Heart right ventricle (tissue), 16 donors: ENCODE measurements at regions not wholly inside any gene's neighbourhood (a gene's known extent, or its start where the extent isn't known, plus 50 kb on each side); places are given as distances from the start of the nearest gene placed in this dataset.

Experiments used
- ATAC-seq, 8 donors: fragments of 200-7000 bp; cut with Tn5 transposase; one replicate each; pipeline ENCODE4 v1.9.1; 2020; ENCODE audit warnings: mild to moderate bottlenecking in 8 of 8, moderate library complexity in 8 of 8, moderate number of reproducible peaks in 1 of 8
- DNase-seq, 2 donors: peaks; one replicate each; pipeline ENCODE4 v3.0.0-alpha.2; 2020
- H3K27ac ChIP-seq, 10 donors: fragments of 200-600 bp; sonication (generic) in 2 of 10; one replicate each; pipeline versions ENCODE4 v1.5.0 to v1.8.0; 2020 to 2022; ENCODE audit warnings: mild to moderate bottlenecking in 3 of 10
- H3K27me3 ChIP-seq, 7 donors: fragments of 200-600 bp; one replicate each; pipeline ENCODE4 v1.8.0; 2021 to 2022; ENCODE audit warnings: mild to moderate bottlenecking in 2 of 7
- H3K36me3 ChIP-seq, 9 donors: fragments of 200-600 bp; sonication (generic) in 1 of 9; one replicate each; pipeline versions ENCODE4 v1.5.0 to v1.8.0; 2020 to 2022; ENCODE audit warnings: mild to moderate bottlenecking in 2 of 9
- H3K4me1 ChIP-seq, 9 donors: fragments of 200-600 bp; sonication (generic) in 1 of 9; one replicate each; pipeline versions ENCODE4 v1.5.0 to v1.8.0; 2020 to 2022; ENCODE audit warnings: mild to moderate bottlenecking in 4 of 9
- H3K4me3 ChIP-seq, 10 donors: fragments of 200-600 bp; sonication (generic) in 2 of 10; one replicate each; pipeline versions ENCODE4 v1.5.0 to v1.8.0; 2020 to 2022; ENCODE audit warnings: mild to moderate bottlenecking in 7 of 10, moderate library complexity in 2 of 10
- H3K9me3 ChIP-seq, 11 donors: fragments of 200-600 bp in 10 of 11; sonication (generic) in 2 of 11; one replicate each; pipeline versions ENCODE4 v1.5.0 to v1.8.0; 2013 to 2022; ENCODE audit warnings: mild to moderate bottlenecking in 2 of 11, control low read depth in 1 of 11, moderate library complexity in 1 of 11
- WGBS, 2 donors: extraction: QIAGEN DNeasy Blood & Tissue Kit; methylation state at CpG; one replicate each; pipeline ENCODE4 v1.1.7; 2013; ENCODE audit warnings: inconsistent platforms in 1 of 2; 5-methylcytosine and 5-hydroxymethylcytosine counted together
- intact Hi-C, 10 donors: fragments of 100-400 bp; cut with DNase I; formaldehyde crosslinking; loops; one replicate each; pipeline versions ENCODE4 v1.11.1 to v1.14.2; 2022
- TF ChIP-seq, protein P1 (sequence below), 9 donors: fragments of 200-600 bp; sonication (generic) in 2 of 9; IDR thresholded peaks; one replicate each; pipeline versions ENCODE4 v1.5.0 to v1.8.0; 2021 to 2022; ENCODE audit warnings: antibody characterized with exemption in 9 of 9, mild to moderate bottlenecking in 5 of 9, moderate library complexity in 1 of 9
- donor health status: Arrhythmogenic right ventricular cardiomyopathy.
- donor health status: ischemic (EF 13 %, LVEDD 7.1; RV severe dilation, severe dysfunction).
- donor health status: healthy with polysubstance abuse.
- donor health status: DM: no; HTN: yes; CAD: no.
- donor health status: DM: no; HTN: no; CAD: no.
- donor health status: ischemic (EF 25% LVEDD 6.9; RV normal size, moderate dysfunction).
- donor health status: ischemic (EF 25% LVEDD 5.7; RV mildly dilated, moderate dysfunction).
- donor health status: healthy.
- donor health status: DM: yes; HTN: yes; CAD: no.
- donor health status: Ischemic cardiomyopathy.
- donor health status: ischemic (EF 35%, LVEDD 5.7; RV mildly dilated, moderate dysfunction).
- donor health status: nonischemic (EF 11% LVEDD 7.7; RV severe dilation, severe dysfunction).
- donor health status: DM: yes; HTN: yes; CAD: no.
- donor health status: PGD.
- donor health status: ischemic (EF 29% LVEDD 5.4; RV normal size, mild dysfunction).
- donor health status: nonischemic (EF 23%, LVEDD 6.1; RV moderate dilation, normal function).

DNA sequence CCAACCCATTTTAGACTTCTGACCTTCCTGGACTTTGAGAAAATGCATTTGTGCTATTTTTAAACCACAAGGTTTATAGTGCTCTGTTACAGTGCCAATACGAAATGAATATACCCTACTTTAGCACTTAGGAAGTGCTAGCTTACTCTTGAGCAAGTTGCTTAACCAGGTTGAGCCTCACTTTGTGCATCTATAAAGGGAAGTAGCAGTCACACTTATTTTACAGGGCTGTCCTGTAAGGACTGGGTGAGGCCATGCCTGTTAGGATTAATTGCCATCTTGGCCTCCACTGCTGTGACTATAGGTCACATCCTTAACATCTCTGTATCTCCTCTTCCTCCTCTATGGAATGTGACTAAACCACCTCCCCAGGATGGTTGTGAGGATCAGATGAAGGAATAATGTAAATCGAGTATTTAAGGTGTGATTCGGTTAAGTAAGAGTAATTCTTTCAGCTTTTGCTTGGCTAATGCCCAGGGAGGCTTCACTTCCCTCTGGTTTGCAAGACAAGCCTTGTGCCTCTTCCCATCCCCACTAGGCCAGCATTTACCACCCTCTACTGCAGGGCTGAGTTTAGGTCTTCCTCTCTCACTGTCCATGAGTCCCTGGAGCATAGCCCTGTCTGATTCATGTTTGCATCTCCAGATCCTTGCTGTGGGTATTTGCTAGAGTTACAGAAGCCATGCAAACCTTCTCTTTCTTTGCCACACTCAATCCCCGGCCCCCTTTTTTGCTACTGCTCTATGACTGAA lies 341.2 kb downstream of the ZNF521 start:
- no peak overlapping the region for H3K4me3 ChIP-seq
- intact Hi-C loops = loop anchor here in 1 of 10 donors (10.0 kb wide), 1 partner anchor 54 kb away; no protein-coding TSS in a partner anchor
- H3K27me3 ChIP-seq = no peaks in the 10 kb centered on the region
- WGBS, 2 donors = 92 to 93% methylated on average over 4 of the region's 4 CpGs
- no peak overlapping the region for H3K27ac ChIP-seq
- no peak for ATAC-seq
- no peaks in the 10 kb centered on the region for H3K36me3 ChIP-seq
- peaks cover 0 to 20% (median 2%) of the 10 kb centered on the region in 11 donors for H3K9me3 ChIP-seq
- DNase-seq = no peak
- TF ChIP-seq, protein P1, sequence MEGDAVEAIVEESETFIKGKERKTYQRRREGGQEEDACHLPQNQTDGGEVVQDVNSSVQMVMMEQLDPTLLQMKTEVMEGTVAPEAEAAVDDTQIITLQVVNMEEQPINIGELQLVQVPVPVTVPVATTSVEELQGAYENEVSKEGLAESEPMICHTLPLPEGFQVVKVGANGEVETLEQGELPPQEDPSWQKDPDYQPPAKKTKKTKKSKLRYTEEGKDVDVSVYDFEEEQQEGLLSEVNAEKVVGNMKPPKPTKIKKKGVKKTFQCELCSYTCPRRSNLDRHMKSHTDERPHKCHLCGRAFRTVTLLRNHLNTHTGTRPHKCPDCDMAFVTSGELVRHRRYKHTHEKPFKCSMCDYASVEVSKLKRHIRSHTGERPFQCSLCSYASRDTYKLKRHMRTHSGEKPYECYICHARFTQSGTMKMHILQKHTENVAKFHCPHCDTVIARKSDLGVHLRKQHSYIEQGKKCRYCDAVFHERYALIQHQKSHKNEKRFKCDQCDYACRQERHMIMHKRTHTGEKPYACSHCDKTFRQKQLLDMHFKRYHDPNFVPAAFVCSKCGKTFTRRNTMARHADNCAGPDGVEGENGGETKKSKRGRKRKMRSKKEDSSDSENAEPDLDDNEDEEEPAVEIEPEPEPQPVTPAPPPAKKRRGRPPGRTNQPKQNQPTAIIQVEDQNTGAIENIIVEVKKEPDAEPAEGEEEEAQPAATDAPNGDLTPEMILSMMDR (IDR thresholded peaks at IDR 0.05) = no peak
- H3K4me1 ChIP-seq = peaks cover 0 to 9% (median 3%) of the 10 kb centered on the region in 9 donors
